ENCODE measurements at regions not wholly inside any gene's neighbourhood (a gene's known extent, or its start where the extent isn't known, plus 50 kb on each side); places are given as distances from the start of the nearest gene placed in this dataset.

GRCh38 chr7:53446170-53446569 lies 410.7 kb downstream of the POM121L12 start:
- POLR2A ChIA-PET = no interaction called here
- TF ChIP-seq USF2 (IDR thresholded peaks at IDR 0.05) (no peak), BCL3 (IDR thresholded peaks at IDR 0.05) (no peak), KDM1A (IDR thresholded peaks at IDR 0.05; ENCODE audit: low read depth) (no peak), KDM5A (IDR thresholded peaks at IDR 0.05) (no peak), JUNB (IDR thresholded peaks at IDR 0.05) (no peak), NPAS2 (CRISPR knock-in tag; IDR thresholded peaks at IDR 0.05; ENCODE audit: borderline replicate concordance) (no peak), RNF2 (IDR thresholded peaks at IDR 0.05; ENCODE audit: borderline replicate concordance, low read depth) (no peak), HOXB13 (CRISPR knock-in tag; IDR thresholded peaks at IDR 0.05; ENCODE audit: low read depth) (no peak), CHD4 (IDR thresholded peaks at IDR 0.05; ENCODE audit: borderline replicate concordance) (no peak), CBX2 (IDR thresholded peaks at IDR 0.05; ENCODE audit: borderline replicate concordance, low read depth) (no peak), HES2 (IDR thresholded peaks at IDR 0.05) (no peak), MYC (IDR thresholded peaks at IDR 0.05; ENCODE audit: borderline replicate concordance, low read length) (no peak), SREBF2 (IDR thresholded peaks at IDR 0.05) (no peak), RCOR1 (IDR thresholded peaks at IDR 0.05; ENCODE audit: low read depth, low read length) (no peak), TP53 (CRISPR knock-in tag; IDR thresholded peaks at IDR 0.05) (no peak), CTCF (IDR thresholded peaks at IDR 0.05) (no peak), ZC3H11A (IDR thresholded peaks at IDR 0.05) (no peak), HOXA7 (CRISPR knock-in tag; IDR thresholded peaks at IDR 0.05) (no peak), HEYL (CRISPR knock-in tag; IDR thresholded peaks at IDR 0.05) (no peak), GATA3 (IDR thresholded peaks at IDR 0.05; ENCODE audit: borderline replicate concordance) (no peak)
- CTCF ChIA-PET = no interaction called here
- no peak for FAIRE-seq
- Histone ChIP-seq H3K9me3 (no peaks in the 10 kb centered on the region), H3K4me1 (no peaks in the 10 kb centered on the region), H3K27ac (no peak overlapping the region), H3K4me3 (no peak overlapping the region), H3K4me2 (no peak overlapping the region)
- WGBS (ENCODE audit: missing lambda C conversion rate) = 0% methylated on average over 3 of the region's 3 CpGs
- DNase-seq (ENCODE audit: low read depth in 1 of 2, low spot score in 1 of 2) = no peak
- no peak for ATAC-seq

GRCh38 chr7:53458636-53459035 lies 423.2 kb downstream of the POM121L12 start:
- no peak for FAIRE-seq
- CTCF ChIA-PET = no interaction called here

More at GRCh38 chr7:53458636-53459035, 423.2 kb downstream of the POM121L12 start:
- H3K4me2 ChIP-seq = no peak overlapping the region
- TF ChIP-seq HMGXB4 (CRISPR knock-in tag; IDR thresholded peaks at IDR 0.05; ENCODE audit: borderline replicate concordance) (no peak), ZC3H11A (IDR thresholded peaks at IDR 0.05) (no peak), PBX3 (IDR thresholded peaks at IDR 0.05) (no peak), NFE2L2 (conservative IDR thresholded peaks at IDR 0.05; ENCODE audit: low read length) (no peak), NPAS2 (CRISPR knock-in tag; IDR thresholded peaks at IDR 0.05; ENCODE audit: borderline replicate concordance) (no peak), REST (IDR thresholded peaks at IDR 0.05) (no peak), NR3C1 (IDR thresholded peaks at IDR 0.05) (no peak), CHD2 (IDR thresholded peaks at IDR 0.05; ENCODE audit: low read length, partially characterized antibody) (no peak)
- H3K4me3 ChIP-seq = no peak overlapping the region
- H3K27ac ChIP-seq = no peak overlapping the region
- ATAC-seq = no peak
- no peaks in the 10 kb centered on the region for H3K4me1 ChIP-seq
- WGBS (ENCODE audit: missing lambda C conversion rate) = 42% methylated on average over 3 of the region's 3 CpGs
- DNase-seq (ENCODE audit: low read depth in 1 of 2, low spot score in 1 of 2) = no peak
- H3K9me3 ChIP-seq = no peaks in the 10 kb centered on the region
- POLR2A ChIA-PET = no interaction called here
